HG03064 (cell line): ENCODE measurements at regions not wholly inside any gene's neighbourhood (a gene's known extent, or its start where the extent isn't known, plus 50 kb on each side); places are given as distances from the start of the nearest gene placed in this dataset.
"Not testable (repeated sequence)": the region's sequence is repeated elsewhere in the genome, so short reads cannot be mapped to it uniquely, and the experiment has no call there.

ENCODE experiments used
- ATAC-seq: cut with Tn5 transposase; IDR thresholded peaks from one replicate; pipeline ENCODE4 v1.9.1; 2021; ENCODE audit warnings: low read depth; ENCODE audit not compliant: unreplicated experiment

DNA sequence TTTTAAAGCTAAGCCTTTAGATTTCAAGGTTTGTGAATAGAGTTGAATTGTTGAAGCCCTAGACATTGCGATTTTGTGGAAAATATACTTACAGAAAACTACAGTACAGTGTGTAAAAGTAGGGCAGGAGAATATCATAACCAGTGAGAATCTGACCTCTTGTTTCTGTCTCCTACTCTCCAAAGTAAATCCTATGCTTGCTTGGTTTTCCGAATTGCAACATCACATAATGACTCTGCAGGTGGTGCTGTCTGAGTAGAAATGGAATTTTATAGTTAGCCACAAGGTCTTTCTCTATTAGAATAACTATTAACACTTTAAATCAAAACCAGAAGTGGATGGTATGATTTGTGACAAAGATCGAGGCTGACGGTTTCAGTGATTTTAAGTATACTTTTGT lies 505.6 kb downstream of the RAPGEF2 start:
- ATAC-seq, result no peak

DNA sequence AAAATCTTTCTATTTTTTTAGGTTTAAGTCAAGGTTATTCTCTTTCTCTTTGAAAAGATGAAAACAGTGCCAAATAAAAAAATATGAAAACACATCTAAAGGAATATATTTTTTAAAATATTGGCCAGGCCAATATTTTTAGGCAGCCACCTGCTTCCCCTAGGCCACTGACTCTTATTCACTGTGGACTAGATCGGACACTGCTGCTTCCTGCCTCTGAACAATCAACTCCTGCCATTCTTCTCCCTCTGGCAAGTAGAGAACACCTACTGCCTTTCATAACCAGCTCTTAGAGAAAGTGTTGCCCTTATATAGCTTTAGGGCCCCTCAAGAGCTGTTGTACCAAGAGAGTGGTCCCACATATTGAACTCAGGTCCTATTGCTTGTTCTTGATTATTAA lies 529.2 kb downstream of the RAPGEF2 start:
- no peak for ATAC-seq

- no peak for ATAC-seq
Observed at GRCh38 chr4:159639671-159640323, 536.9 kb downstream of the RAPGEF2 start.

- ATAC-seq, result no peak
Observed at GRCh38 chr4:159649237-159649636, 546.4 kb downstream of the RAPGEF2 start.

DNA sequence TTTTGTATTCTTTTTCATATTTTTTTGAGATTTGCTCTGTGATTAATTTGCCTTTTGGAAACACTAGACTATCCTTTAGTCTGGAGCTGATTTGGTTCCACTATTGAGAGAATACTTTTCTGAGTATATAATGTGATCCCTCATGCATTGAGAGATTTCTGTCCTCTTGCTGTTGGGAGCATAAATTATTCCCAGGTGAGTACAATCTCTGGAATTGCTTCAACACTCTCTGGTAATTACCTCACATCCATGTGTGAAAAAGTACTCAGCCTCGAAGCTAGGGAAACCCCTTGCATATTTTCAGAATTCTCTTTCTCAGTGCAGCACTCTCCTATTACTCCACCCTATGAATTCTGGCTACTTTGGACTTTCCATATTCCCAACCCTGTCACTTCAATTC lies 550.0 kb downstream of the RAPGEF2 start:
- no peak for ATAC-seq

GRCh38 chr4:159655547-159655946 lies 552.7 kb downstream of the RAPGEF2 start:
- ATAC-seq, result no peak

DNA sequence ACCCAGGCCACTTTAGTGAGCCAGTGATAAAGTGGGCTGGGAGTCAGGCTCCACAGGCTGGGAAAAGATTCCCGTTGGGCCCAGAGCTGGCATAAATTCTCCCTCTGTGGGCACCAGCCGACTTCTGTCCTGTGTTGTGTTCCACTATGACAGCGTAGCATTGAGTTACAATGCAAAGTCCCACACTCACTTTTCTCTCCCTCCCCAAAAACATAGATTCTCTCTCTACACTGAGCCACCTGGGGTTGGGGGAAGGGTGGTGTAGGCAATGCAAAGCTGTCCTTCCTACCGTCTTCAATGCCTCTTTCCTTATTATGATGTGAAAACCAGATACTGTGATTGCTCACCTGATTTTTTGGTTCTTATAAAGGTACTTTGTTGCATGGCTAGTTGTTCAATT lies 566.2 kb downstream of the RAPGEF2 start:
- ATAC-seq, result no peak

GRCh38 chr4:159673221-159673620 lies 570.3 kb downstream of the RAPGEF2 start:
- ATAC-seq, result no peak

- no peak for ATAC-seq
Observed at GRCh38 chr4:159674241-159674640, 571.4 kb downstream of the RAPGEF2 start.

DNA sequence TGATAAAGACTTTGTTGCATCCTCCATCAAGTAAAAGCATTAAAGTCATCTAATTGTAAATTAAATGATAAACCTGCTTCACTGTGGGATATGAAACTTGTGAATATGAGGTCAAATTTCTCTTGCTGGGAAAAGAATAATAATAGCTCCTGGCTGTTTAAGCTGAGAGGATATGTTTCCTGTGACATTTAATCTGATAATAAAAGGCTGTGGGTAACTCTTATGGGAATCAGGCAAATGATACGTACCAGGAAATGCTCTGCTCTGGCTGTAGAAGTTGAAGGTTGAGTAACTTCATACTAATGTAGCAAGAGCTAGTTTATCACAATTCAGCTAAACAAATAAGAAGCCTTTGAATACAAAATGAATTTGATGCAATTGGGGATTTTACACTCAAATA lies 574.6 kb downstream of the RAPGEF2 start:
- no peak for ATAC-seq

GRCh38 chr4:159682996-159683395 lies 580.1 kb downstream of the RAPGEF2 start:
- ATAC-seq, result no peak

DNA sequence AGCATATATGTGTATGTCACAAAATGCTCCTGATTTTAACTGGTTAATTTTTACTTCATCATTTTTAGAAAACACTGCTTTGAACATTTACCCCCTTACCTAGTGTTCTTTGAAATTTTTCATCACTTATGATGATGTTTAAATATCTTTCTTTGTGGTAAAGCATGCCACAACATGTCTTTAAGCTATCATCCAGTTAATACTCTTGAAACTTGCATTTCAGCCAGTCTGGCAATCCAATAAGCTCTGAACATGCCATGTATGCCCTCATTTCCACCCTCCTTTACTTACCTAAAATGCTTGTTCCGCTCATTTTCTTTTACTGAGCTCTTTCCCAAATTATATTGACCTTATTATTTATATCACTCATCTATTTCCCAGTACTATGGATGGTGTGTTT lies 581.2 kb downstream of the RAPGEF2 start:
- no peak for ATAC-seq

DNA sequence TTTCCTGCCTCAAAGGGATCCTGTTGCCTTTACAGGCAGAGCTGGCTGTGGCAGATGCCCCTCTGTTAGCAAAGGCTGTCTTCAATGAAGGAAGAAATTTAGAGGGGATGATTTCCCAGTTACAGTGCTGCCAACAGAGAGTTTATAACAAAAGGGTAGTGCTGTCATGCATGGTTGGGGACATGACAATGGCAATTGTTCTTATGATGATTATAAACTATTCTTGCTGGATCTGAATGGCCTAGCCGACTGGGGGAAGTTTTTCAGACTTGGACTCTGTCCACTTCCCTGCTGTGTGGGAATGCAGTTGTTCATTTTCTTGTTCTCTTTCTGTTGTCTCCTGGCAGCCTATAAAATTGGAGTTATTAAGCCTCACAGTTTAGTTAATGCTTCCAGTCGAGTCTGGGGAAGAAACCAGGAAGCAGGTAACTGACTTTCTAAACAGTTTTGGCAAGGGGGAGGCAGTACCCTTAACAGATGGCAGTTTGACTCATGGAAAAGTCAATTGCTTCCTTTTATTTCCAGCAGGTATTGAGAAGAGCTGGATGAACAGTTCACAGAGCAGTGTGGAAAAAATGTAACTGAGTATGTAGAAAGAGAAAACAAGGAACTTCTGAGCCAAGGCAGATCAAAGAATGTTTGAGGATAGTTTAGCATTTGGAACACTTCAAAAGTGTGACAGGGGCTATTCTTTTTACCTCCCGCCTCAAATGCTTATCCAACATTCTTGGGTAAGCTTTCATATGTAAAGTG lies 582.6 kb downstream of the RAPGEF2 start:
- no peak for ATAC-seq

DNA sequence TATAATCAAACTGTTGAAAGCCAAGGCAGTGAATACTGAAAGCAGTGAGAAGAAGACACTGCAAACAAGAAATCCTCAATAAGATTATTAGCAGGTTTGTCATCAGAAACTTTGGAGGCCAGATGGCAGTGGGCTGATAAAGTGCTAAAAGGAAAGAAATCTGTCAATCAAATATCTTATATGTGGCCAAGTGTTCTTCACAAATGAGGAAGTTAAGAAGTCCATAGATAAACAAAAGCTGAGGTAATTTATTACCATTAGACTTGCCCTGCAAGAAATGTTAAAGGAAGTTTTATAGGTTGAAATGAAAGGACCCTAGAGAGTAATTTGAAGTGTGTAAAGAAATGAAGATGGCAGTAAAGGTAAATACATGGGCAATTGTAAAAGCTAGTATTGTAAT lies 586.6 kb downstream of the RAPGEF2 start:
- no peak for ATAC-seq

DNA sequence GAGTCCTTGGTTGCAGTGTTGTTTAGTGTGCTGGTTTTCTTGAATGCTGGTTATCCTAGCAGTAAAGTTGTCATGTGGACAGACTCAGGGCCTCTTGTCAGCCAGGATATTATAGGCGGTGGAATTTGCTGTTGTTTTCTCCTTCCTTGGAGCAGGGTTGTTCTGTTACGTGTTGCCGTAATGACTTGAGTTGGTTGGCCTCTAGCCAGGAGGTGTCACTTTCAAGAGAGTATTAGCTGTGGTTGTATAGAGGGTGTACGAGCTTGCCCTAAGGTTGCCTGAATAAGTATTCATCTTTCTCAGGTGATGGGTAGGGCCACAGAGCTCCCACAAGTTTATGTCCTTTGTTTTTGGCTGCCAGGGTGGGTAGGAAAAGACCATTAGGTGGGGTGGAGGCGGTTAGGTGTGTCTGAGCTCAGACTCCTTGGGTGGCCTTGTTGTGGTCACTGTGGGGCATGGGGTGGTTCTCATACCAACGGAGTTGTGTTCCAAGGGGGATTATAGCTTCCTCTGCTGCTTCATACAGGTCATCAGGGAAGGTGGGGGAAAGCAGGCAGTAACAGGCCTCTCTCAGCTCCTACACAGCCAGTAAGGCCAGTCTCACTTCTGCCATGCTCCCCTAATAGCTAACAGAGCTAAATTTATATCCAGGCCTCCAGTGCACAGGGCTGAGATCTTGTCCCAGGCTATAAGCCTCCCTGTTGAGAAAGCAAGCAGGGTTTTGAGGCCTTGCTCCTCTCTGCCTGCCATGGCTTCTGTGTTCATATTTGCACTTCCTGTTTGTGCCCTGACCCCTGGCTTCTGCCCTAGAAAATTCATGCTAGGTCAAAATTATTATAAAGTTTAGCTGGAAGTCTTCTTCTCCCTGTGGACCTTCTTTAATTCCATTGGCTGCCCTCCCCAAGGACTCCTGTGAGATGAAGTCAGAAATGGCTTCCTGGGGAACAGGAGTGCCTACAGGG lies 594.7 kb downstream of the RAPGEF2 start:
- no peak for ATAC-seq

DNA sequence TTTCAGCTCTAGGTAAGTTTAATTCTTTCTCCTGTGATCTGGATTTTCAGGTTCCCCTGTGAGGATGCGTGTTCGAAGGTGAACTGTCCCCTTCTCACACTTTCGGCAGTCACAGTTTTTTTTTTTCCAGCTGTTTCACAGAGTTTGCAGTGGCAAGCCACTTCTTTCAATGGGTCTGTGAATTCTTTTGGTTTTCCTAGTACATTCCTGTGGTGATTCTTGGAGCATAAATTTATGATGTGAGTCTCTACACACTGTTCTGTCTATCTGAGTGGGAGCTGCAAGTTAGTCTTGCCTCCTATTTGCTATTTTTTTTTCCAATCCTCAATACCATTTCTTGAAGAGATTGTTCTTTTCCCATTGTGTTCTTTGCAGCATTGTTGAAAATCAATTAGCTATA lies 595.5 kb downstream of the RAPGEF2 start:
- no peak for ATAC-seq

DNA sequence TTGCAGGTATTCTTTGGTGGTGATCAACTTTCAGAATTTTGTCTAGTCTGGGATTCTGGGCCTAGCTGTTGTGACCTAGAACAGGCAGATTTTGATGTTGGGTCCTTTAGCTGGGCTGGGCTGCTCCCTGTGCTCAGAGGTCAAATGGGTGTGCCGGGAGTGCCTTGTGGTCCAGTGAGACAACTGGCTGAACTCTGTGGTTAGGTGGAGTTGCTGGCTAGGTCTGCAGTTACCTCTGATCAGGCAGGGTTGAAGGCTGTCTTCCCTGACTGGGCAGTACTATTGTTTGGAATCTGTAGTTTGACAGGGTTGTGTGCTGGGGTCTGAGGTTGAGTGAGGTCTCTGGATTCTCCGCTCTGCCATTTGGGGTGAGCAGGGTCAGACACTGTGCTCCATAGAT lies 599.3 kb downstream of the RAPGEF2 start:
- ATAC-seq, result no peak

- ATAC-seq, result no peak
Observed at GRCh38 chr4:159705334-159705733, 602.5 kb downstream of the RAPGEF2 start.

- ATAC-seq, result no peak
Observed at GRCh38 chr4:159706704-159707103, 603.8 kb downstream of the RAPGEF2 start.

- not testable (repeated sequence) for ATAC-seq
Observed at GRCh38 chr4:159715180-159715579, 612.3 kb downstream of the RAPGEF2 start.

GRCh38 chr4:159719531-159719930 lies 616.7 kb downstream of the RAPGEF2 start:
- ATAC-seq, result no peak
